ENCODE measurements at regions not wholly inside any gene's neighbourhood (a gene's known extent, or its start where the extent isn't known, plus 50 kb on each side); places are given as distances from the start of the nearest gene placed in this dataset.

DNA sequence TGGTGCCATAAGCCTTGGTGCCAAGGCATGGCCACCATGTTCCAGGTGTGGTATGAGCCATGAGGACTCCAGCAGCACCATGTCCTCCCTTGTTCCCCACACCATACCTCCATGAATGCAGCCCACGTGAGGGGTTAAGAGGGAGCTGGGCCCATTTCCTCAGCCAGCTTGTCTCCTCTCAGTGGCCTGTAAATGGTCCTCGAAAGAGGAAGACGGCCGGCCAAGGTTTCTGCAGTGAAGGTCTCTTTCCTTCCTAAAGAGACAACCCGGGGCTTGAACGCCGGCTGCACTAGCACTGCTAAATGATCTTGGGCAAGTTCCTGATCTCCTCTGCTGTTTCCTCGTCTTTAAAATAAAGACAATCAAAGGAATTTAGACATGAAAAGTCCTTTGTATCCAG is 154.0 kb downstream of the BMP7 start:
- Histone ChIP-seq H2AFZ (ENCODE audit: low read length) (no peak overlapping the region), H3K9me3 (ENCODE audit: low read length) (no peaks in the 10 kb centered on the region), H3K9me2 (ENCODE audit: insufficient read depth, low read length) (no peaks in the 10 kb centered on the region), H3K79me2 (ENCODE audit: insufficient read depth, low read depth, low read length) (no peaks in the 10 kb centered on the region), H3K27ac (ENCODE audit: low read depth, low read length, poor library complexity, severe bottlenecking) (no peak overlapping the region), H3K4me1 (ENCODE audit: insufficient read depth, low read length, poor library complexity, severe bottlenecking) (no peaks in the 10 kb centered on the region), H3K36me3 (ENCODE audit: insufficient read depth, low read length) (no peaks in the 10 kb centered on the region), H3K4me2 (ENCODE audit: low read length) (no peak overlapping the region), H4K20me1 (ENCODE audit: insufficient read depth, low read length) (no peaks in the 10 kb centered on the region), H3K4me3 (ENCODE audit: low read depth, low read length, poor library complexity, severe bottlenecking) (no peak overlapping the region)
- DNase-seq (ENCODE audit: low spot score) = no peak
- no TSS peak for BruUV-seq (replicated peaks)
- ChIA-PET POLR2A (no interaction called here), CTCF (ENCODE audit: unreplicated experiment) (no interaction called here)
- intact Hi-C loops (cut with micrococcal nuclease; ENCODE audit: unreplicated experiment) = no loop called here
- TF ChIP-seq, protein P1, sequence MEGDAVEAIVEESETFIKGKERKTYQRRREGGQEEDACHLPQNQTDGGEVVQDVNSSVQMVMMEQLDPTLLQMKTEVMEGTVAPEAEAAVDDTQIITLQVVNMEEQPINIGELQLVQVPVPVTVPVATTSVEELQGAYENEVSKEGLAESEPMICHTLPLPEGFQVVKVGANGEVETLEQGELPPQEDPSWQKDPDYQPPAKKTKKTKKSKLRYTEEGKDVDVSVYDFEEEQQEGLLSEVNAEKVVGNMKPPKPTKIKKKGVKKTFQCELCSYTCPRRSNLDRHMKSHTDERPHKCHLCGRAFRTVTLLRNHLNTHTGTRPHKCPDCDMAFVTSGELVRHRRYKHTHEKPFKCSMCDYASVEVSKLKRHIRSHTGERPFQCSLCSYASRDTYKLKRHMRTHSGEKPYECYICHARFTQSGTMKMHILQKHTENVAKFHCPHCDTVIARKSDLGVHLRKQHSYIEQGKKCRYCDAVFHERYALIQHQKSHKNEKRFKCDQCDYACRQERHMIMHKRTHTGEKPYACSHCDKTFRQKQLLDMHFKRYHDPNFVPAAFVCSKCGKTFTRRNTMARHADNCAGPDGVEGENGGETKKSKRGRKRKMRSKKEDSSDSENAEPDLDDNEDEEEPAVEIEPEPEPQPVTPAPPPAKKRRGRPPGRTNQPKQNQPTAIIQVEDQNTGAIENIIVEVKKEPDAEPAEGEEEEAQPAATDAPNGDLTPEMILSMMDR (conservative IDR thresholded peaks at IDR 0.05; ENCODE audit: low read length) = no peak
- no peak for TF ChIP-seq EZH2phosphoT487 (IDR thresholded peaks at IDR 0.05; ENCODE audit: borderline replicate concordance, low read depth, low read length)

DNA sequence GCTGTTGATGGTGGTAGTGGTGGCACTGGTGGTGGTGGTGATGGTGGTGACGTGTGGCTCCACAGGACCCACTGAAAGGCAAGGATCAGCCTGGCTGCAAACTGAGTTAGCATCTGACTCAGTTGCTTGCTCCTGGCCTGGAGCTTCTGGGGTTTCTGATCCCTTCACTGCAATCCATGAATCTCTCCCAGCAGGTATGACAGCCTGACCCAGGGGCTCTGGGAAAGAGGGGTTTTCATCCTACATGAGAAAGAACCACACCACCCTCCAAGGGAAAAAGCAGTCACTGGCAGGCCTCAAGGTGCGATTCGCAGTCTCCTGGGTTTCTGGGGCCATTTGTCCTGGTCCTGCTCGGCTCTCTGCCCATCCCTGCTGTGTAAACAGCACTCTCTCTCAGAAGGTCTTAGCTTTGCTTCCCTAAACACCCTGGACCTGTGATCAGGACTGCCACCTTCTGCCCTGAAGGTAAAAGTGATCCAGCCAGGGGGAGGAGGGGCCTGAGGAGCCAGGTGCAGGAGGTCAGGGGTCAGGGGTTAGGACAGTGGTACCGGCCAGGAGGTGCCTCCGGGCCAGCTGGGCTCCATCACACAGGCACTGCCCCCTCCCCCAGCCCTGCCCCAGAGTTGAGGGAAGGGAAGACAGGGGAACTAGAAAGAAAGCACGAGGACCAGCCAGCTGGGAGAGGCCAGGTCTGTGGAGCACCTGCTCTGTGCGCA is 152.0 kb downstream of the BMP7 start:
- Histone ChIP-seq H3K9me3 (ENCODE audit: low read length) (no peaks in the 10 kb centered on the region), H3K79me2 (ENCODE audit: insufficient read depth, low read depth, low read length) (no peaks in the 10 kb centered on the region), H3K4me2 (ENCODE audit: low read length) (no peak overlapping the region), H4K20me1 (ENCODE audit: insufficient read depth, low read length) (no peaks in the 10 kb centered on the region), H2AFZ (ENCODE audit: low read length) (no peak overlapping the region), H3K36me3 (ENCODE audit: insufficient read depth, low read length) (no peaks in the 10 kb centered on the region), H3K9me2 (ENCODE audit: insufficient read depth, low read length) (no peaks in the 10 kb centered on the region), H3K4me1 (ENCODE audit: insufficient read depth, low read length, poor library complexity, severe bottlenecking) (no peaks in the 10 kb centered on the region), H3K4me3 (ENCODE audit: low read depth, low read length, poor library complexity, severe bottlenecking) (no peak overlapping the region), H3K27ac (ENCODE audit: low read depth, low read length, poor library complexity, severe bottlenecking) (no peak overlapping the region)
- no peak for DNase-seq (ENCODE audit: low spot score)
- intact Hi-C loops (cut with micrococcal nuclease; ENCODE audit: unreplicated experiment) = no loop called here
- TF ChIP-seq, protein P1 (conservative IDR thresholded peaks at IDR 0.05; ENCODE audit: low read length) = no peak
- no peak for TF ChIP-seq EZH2phosphoT487 (IDR thresholded peaks at IDR 0.05; ENCODE audit: borderline replicate concordance, low read depth, low read length)
- ChIA-PET POLR2A (interaction anchor here (0.6 to 1.4 kb wide), 2 partner anchors 11 to 19 kb away, joined by 3 read pairs; no protein-coding TSS in a partner anchor), CTCF (ENCODE audit: unreplicated experiment) (no interaction called here)
- no TSS peak for BruUV-seq (replicated peaks)

DNA sequence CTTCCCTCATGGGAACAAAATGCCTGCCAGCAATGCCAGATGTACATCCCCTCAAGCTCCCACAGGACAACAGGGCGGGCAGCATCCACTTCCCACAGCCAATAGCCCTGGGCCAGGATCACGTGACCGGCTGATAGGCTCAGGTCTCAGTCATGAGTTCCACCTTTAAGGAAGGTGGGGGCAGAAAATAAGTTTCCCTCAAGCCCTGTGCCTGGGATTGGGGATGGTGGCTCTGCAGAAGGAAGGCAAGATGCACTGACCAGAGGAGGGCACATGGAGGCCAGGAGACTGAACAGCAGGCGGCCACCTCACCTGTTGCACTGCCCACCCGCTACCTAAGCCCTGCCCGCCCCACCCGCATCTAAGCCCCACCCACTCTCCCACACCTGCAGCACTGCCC is 149.1 kb downstream of the BMP7 start:
- Histone ChIP-seq H4K20me1 (ENCODE audit: insufficient read depth, low read length) (no peaks in the 10 kb centered on the region), H3K9me2 (ENCODE audit: insufficient read depth, low read length) (no peaks in the 10 kb centered on the region), H3K4me3 (ENCODE audit: low read depth, low read length, poor library complexity, severe bottlenecking) (no peak overlapping the region), H3K27ac (ENCODE audit: low read depth, low read length, poor library complexity, severe bottlenecking) (no peak overlapping the region), H3K4me2 (ENCODE audit: low read length) (no peak overlapping the region), H3K4me1 (ENCODE audit: insufficient read depth, low read length, poor library complexity, severe bottlenecking) (no peaks in the 10 kb centered on the region), H3K36me3 (ENCODE audit: insufficient read depth, low read length) (no peaks in the 10 kb centered on the region), H3K79me2 (ENCODE audit: insufficient read depth, low read depth, low read length) (no peaks in the 10 kb centered on the region), H3K9me3 (ENCODE audit: low read length) (no peaks in the 10 kb centered on the region), H2AFZ (ENCODE audit: low read length) (no peak overlapping the region)
- CTCF ChIA-PET (ENCODE audit: unreplicated experiment) = no interaction called here
- TF ChIP-seq EZH2phosphoT487 (IDR thresholded peaks at IDR 0.05; ENCODE audit: borderline replicate concordance, low read depth, low read length) = no peak
- TF ChIP-seq, protein P1 (conservative IDR thresholded peaks at IDR 0.05; ENCODE audit: low read length) = no peak
- POLR2A ChIA-PET = no interaction called here
- intact Hi-C loops (cut with micrococcal nuclease; ENCODE audit: unreplicated experiment) = no loop called here
- no TSS peak for BruUV-seq (replicated peaks)
- no peak for DNase-seq (ENCODE audit: low spot score)

Data from OCI-LY7 (cell line).